ENCODE measurements at regions not wholly inside any gene's neighbourhood (a gene's known extent, or its start where the extent isn't known, plus 50 kb on each side); places are given as distances from the start of the nearest gene placed in this dataset.

DNA sequence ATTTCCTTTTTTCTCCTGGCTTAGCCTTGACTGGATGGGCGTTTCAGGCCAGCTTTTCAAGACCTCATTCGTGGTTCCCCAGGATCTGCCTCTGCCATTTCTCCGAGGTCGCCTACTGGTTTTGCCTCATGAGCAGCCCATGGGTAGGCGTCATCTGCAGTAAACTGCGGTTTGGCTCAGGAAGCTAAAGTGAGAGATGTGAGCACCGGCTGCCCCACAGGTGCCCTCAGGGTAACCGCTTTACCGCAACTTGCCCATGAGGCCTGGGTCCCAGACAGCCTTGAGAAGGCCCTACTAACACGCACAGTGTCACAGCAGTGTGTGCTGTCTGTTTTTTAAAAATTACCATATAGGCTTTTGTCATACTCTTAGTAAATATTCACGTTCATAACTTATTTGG lies 53.4 kb upstream of the TBXT start:
- H3K4me3 ChIP-seq = no peak overlapping the region
- H3K27ac ChIP-seq = no peak overlapping the region
